Mucosa of stomach (tissue), 1 donor: ENCODE measurements at regions not wholly inside any gene's neighbourhood (a gene's known extent, or its start where the extent isn't known, plus 50 kb on each side); places are given as distances from the start of the nearest gene placed in this dataset.

Experiments
- H3K27me3 ChIP-seq: one replicate; pipeline ENCODE4 v1.7.0; 2013; ENCODE audit warnings: mild to moderate bottlenecking, low read length; ENCODE audit not compliant: control insufficient read depth, insufficient read depth
- H3K36me3 ChIP-seq: one replicate; pipeline ENCODE4 v1.7.0; 2013; ENCODE audit warnings: low read length; ENCODE audit not compliant: control insufficient read depth, insufficient read depth
- H3K4me1 ChIP-seq: one replicate; pipeline ENCODE4 v1.7.0; 2013; ENCODE audit warnings: mild to moderate bottlenecking, low read length; ENCODE audit not compliant: control insufficient read depth, insufficient read depth
- H3K4me3 ChIP-seq: one replicate; pipeline ENCODE4 v1.7.0; 2013; ENCODE audit warnings: low read length
- H3K9ac ChIP-seq: one replicate; pipeline ENCODE4 v1.7.0; 2013; ENCODE audit warnings: mild to moderate bottlenecking, low read length, moderate library complexity
- H3K9me3 ChIP-seq: one replicate; pipeline ENCODE4 v1.7.0; 2013; ENCODE audit warnings: mild to moderate bottlenecking, low read length, moderate library complexity; ENCODE audit not compliant: control insufficient read depth
- donor health status: Pancreatic carcinoma.

DNA sequence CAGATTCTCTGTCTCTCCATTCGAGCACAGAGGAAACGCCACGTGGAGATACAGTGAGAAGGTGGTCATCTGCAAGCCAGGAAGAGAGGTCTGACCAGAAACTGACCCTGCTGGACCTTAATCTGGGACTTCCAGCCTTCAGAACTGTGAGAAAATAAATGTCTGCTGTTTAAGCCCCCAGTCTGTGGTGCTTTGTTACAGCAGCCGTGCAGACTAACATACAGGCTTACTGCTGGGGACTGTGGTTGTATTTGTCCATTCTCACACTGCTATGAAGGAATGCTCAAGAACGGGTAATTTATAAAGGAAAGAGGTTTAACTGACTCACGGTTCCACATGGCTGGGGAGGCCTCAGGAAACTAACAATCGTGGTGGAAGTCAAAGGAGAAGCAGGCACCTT is 432.7 kb downstream of the IRS1 start:
- Histone ChIP-seq H3K27me3 (peaks cover 4% of the 10 kb centered on the region), H3K36me3 (no peaks in the 10 kb centered on the region), H3K4me3 (no peak overlapping the region), H3K9ac (no peak overlapping the region), H3K9me3 (no peaks in the 10 kb centered on the region), H3K4me1 (peaks cover 3% of the 10 kb centered on the region)

DNA sequence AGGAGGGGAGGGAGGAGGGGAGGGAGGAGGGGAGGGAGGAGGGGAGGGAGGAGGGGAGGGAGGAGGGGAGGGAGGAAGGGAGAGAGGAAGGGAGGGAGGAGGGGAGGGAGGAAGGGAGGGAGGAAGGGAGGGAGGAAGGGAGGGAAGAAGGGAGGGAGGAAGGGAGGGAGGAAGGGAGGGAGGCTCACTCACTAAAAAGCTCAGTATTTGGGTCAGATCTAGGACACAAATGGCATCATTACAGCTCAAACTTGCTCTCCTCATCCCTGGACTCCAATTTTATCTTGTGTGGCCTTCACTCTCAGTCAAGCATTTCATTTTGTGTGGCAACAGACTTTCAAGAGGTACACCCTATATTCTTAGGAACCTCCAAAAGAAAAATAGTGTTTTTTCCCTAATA is 435.4 kb downstream of the IRS1 start:
- Histone ChIP-seq H3K4me1 (peaks cover 3% of the 10 kb centered on the region), H3K9me3 (no peaks in the 10 kb centered on the region), H3K36me3 (no peaks in the 10 kb centered on the region), H3K4me3 (no peak overlapping the region), H3K27me3 (peaks cover 4% of the 10 kb centered on the region), H3K9ac (no peak overlapping the region)

DNA sequence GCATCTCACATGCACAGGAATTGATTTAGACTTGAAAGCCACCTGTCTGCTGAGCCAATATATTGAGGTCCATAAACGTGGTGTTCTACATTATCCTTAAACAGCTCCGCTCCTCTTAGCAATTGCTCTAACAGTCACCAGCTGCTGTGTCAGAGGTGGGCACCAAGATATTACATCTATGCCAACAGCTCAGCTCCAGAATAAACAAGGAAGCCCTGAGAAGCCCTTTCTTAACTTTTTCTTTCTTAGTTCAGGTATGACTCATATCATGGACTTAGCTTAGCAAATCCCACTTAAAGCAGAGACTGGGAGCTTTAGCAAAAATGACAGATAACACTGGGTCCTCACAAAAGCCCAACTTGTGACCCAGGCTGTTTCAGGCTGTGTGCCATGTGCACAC is 436.6 kb downstream of the IRS1 start:
- Histone ChIP-seq H3K9ac (no peak overlapping the region), H3K4me1 (peaks cover 3% of the 10 kb centered on the region), H3K36me3 (no peaks in the 10 kb centered on the region), H3K9me3 (no peaks in the 10 kb centered on the region), H3K27me3 (peaks cover 4% of the 10 kb centered on the region), H3K4me3 (no peak overlapping the region)

DNA sequence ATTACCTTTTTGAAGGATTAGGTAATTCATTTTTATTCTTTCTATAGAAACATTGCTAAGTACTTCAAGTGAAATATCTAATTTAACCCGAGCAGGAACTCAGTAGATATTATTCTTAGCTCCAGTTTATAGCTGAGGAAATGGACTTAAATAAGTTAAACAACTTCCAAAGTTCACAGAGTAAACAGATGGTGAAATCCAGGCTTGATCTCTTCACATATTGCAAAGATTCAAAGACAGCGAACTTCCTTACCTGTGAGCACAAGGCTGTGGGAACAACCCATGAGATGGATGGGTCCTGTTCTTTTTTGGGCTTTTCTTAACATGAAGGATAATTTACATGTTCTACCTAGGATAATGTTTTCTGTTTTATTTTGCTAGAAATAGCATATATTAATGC is 439.0 kb downstream of the IRS1 start:
- Histone ChIP-seq H3K4me1 (peaks cover 3% of the 10 kb centered on the region), H3K4me3 (no peak overlapping the region), H3K9ac (no peak overlapping the region), H3K36me3 (no peaks in the 10 kb centered on the region), H3K9me3 (no peaks in the 10 kb centered on the region), H3K27me3 (peaks cover 4% of the 10 kb centered on the region)

DNA sequence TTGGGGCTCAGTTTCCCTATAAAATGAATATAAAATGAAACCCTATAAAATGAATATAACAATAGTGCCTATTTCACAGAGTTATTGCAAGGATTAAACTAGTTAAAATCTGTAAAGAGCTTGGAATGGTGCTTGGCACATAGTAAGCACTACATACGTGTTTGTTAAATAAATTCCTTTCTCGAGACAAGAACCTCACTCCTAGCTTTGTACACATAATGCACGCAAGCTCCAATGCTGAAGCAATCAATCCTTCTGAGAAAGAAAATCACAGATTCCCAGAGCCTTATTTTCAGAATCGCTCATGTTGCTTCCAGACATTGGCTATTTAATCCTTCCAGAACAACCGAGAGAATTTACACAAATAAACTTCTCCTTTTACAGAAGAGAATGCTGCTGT is 440.9 kb downstream of the IRS1 start:
- Histone ChIP-seq H3K27me3 (peaks cover 4% of the 10 kb centered on the region), H3K4me3 (no peak overlapping the region), H3K4me1 (peaks cover 3% of the 10 kb centered on the region), H3K36me3 (no peaks in the 10 kb centered on the region), H3K9me3 (no peaks in the 10 kb centered on the region), H3K9ac (no peak overlapping the region)

DNA sequence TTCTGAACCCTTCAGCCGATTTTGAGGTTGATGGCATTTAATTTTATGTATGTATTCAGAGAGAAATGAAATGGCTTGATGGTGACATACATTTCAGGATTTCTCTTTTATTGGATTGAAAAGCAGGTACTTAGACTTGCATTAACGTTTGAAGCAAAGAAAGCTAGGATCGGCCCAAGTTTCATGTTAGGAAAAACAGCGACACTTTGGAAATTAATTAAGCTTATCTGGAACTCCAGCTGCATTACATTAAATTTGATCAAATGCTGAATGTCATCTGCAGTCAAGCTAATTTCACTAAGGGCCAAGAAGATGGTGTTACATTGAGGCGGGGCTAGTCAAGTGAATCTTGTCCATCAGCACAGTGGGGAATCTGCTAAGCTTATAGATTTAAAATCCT is 441.8 kb downstream of the IRS1 start:
- Histone ChIP-seq H3K9ac (no peak overlapping the region), H3K4me3 (no peak overlapping the region), H3K36me3 (no peaks in the 10 kb centered on the region), H3K4me1 (no peaks in the 10 kb centered on the region), H3K9me3 (no peaks in the 10 kb centered on the region), H3K27me3 (no peaks in the 10 kb centered on the region)

DNA sequence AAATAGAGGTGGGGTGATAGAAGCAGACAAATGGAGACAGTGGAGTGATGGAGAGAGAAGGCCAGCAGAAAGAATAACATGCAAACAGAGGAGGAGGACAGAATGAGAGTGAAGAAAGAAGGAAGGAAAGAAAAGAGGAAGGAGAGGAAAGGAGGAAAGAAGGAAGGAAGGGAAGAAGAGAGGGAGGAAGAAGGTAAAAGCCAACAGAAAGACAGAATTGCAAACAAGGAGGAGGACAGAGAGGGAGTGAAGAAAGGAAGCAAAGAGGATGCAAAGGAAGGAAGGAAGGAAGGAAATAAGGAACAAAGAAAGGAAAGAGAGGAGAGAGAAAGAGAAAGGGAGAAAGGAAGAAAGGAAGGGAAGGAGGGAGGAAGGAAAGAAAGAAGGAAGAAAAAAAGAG is 444.0 kb downstream of the IRS1 start:
- H3K4me1 ChIP-seq, result no peaks in the 10 kb centered on the region
- H3K4me3 ChIP-seq, result no peak overlapping the region
- no peaks in the 10 kb centered on the region for H3K9me3 ChIP-seq
- H3K9ac ChIP-seq, result no peak overlapping the region
- H3K36me3 ChIP-seq, result no peaks in the 10 kb centered on the region
- H3K27me3 ChIP-seq, result no peaks in the 10 kb centered on the region

DNA sequence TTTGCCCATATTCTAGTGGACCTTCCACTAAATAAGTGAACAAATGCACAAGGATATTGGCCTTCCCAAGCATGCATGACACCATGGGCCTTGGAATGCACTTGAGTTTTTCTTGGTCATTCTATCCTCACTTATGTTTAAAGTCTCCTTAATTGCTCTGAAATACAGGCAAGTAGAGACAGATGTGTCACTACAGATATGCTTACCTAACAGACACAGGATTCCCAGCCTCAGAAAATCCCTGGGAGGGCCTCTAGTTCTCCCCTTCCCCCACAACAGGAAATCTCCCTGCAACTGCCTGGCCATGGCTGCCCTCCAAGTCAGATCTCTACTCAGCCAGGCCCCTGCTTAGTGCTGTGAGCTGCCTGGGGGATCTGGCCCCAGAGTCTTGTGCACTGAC is 445.2 kb downstream of the IRS1 start:
- Histone ChIP-seq H3K36me3 (no peaks in the 10 kb centered on the region), H3K27me3 (no peaks in the 10 kb centered on the region), H3K4me1 (no peaks in the 10 kb centered on the region), H3K9me3 (no peaks in the 10 kb centered on the region), H3K9ac (no peak overlapping the region), H3K4me3 (no peak overlapping the region)

DNA sequence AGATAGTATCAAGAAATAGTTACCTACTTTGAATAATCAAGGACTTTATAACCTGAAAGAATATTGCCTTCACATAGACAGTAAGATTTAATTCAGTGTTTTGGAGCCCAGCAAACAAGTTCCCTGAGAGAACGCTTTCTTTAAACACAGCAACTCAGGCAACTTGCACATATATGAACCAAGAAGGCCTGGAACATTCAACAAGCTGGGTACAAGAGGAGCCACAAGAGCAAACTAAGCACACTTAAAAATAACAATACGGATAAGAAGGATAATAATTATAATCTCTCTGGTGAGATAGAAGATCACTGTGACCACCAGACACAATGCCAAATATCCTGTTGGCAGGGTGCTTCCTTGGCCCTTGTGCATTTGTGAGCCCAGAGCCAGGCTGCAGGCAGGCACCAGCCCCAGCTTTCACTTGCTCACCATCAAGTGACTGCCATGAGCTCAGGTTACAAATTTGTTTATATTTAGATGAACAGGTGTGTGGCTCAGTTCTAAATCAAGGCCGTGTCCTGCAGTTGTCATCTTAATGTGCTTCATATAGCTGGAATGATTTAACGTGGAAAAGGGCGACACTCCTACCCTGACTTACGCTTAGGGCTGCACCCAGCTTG is 446.6 kb downstream of the IRS1 start:
- no peaks in the 10 kb centered on the region for H3K36me3 ChIP-seq
- H3K4me3 ChIP-seq, result no peak overlapping the region
- H3K9me3 ChIP-seq, result no peaks in the 10 kb centered on the region
- no peaks in the 10 kb centered on the region for H3K27me3 ChIP-seq
- no peak overlapping the region for H3K9ac ChIP-seq
- H3K4me1 ChIP-seq, result no peaks in the 10 kb centered on the region

DNA sequence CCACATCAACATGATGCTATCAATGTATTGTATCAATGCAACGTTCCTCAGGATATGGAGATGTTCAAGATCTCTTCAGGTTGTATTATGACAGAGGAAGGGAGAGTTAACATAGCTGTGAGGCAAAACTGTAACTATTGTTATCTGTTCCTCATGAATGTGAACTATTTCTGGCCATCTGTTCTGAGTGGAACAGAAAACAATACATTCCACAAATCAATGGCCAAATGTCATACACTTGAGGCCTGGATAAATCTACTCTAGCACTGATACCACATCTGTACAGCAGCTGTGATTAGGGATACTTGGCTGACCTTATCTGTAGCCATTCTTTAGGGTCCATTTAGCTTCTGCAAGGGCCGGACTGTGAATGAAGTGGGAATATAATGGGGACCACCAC is 447.9 kb downstream of the IRS1 start:
- no peaks in the 10 kb centered on the region for H3K27me3 ChIP-seq
- H3K4me1 ChIP-seq, result no peaks in the 10 kb centered on the region
- no peak overlapping the region for H3K9ac ChIP-seq
- H3K9me3 ChIP-seq, result no peaks in the 10 kb centered on the region
- no peak overlapping the region for H3K4me3 ChIP-seq
- no peaks in the 10 kb centered on the region for H3K36me3 ChIP-seq

DNA sequence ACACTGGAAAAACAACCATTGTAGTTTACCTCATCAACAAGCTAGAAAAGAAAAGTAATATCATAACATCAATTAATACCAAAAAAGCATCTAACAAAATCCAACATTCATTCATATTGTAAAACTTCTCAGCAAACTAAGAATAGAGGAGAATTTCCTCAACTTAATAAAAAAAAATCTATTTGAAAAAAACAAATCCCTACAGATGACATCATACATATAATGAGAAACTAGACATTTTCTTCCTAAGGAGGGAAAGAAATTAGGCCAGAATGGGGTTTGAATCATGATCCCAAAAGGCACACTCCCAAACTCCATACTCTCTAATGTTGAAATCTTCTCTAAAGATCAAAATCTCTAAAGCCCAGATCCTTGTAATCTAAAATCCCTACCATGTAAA is 460.0 kb downstream of the IRS1 start:
- H3K27me3 ChIP-seq, result no peaks in the 10 kb centered on the region
- no peak overlapping the region for H3K4me3 ChIP-seq
- no peaks in the 10 kb centered on the region for H3K9me3 ChIP-seq
- no peak overlapping the region for H3K9ac ChIP-seq
- no peaks in the 10 kb centered on the region for H3K4me1 ChIP-seq
- H3K36me3 ChIP-seq, result no peaks in the 10 kb centered on the region

DNA sequence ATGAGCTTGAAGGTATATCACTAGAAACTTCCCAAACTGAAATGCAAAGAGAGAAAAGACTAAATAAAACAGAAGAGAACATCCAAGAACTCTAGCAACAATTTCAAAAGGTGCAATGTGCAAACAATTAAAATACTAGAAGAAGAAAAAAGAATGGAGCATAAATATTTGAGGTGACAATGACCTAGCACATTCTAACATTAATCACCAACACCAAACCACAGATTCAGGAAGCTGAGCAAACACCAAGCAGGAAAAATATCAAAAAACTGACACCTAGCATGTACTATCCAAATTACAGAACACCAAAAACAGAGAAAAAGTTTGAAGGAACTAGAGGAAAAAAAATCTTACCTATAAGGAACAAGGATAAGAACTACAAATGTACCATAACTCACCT is 460.8 kb downstream of the IRS1 start:
- Histone ChIP-seq H3K9me3 (no peaks in the 10 kb centered on the region), H3K27me3 (no peaks in the 10 kb centered on the region), H3K4me3 (no peak overlapping the region), H3K36me3 (no peaks in the 10 kb centered on the region), H3K9ac (no peak overlapping the region), H3K4me1 (no peaks in the 10 kb centered on the region)

DNA sequence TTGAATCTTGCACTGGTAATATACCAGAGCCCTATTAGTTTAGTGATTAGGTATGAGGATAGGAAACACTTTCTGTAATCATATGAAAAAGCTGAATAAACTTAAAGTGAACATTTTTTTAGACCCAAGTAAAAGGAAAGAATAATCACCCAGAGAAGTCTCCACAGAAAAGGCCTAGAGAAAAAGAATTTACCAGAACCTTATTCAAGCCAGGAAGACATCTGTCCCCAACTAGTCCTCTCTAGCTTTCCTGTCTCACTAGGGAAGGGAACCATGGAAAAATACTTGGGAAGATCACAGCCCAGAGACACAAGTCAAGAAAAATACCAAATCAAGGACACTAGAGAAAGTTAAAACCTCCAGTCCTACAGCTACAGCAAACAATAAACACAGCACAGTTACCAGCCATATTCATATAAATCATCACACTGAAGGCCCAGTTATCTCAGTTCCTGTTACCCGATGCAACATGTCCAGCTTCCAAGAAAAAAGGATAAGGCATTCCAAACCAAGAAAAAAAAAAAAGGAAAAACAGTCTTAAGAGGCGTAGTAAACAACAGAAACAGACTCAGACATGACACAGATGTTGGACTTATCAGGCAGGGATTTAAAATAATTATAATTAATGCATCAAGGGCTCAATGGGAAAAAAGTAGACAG is 461.5 kb downstream of the IRS1 start:
- Histone ChIP-seq H3K27me3 (no peaks in the 10 kb centered on the region), H3K9ac (no peak overlapping the region), H3K4me1 (no peaks in the 10 kb centered on the region), H3K36me3 (no peaks in the 10 kb centered on the region), H3K9me3 (no peaks in the 10 kb centered on the region), H3K4me3 (no peak overlapping the region)
